ENCODE measurements at regions not wholly inside any gene's neighbourhood (a gene's known extent, or its start where the extent isn't known, plus 50 kb on each side); places are given as distances from the start of the nearest gene placed in this dataset.
A peak's percentile ranks its signal among the peaks of the same experiment; 100 is the strongest.

- intact Hi-C loops (cut with DNase I) = no loop called here
- no peak for DNase-seq (ENCODE audit: low spot score)
Measured at GRCh38 chr5:5623397-5623796, 200.9 kb downstream of the ICE1 start.

- no peak for DNase-seq (ENCODE audit: low spot score)
- intact Hi-C loops (cut with DNase I) = no loop called here
Measured at GRCh38 chr5:5622806-5623205, 200.3 kb downstream of the ICE1 start.

- intact Hi-C loops (cut with DNase I) = no loop called here
- no peak for DNase-seq (ENCODE audit: low spot score)
Measured at GRCh38 chr5:5619546-5619945, 197.1 kb downstream of the ICE1 start.

GRCh38 chr5:5617024-5617423 is 194.5 kb downstream of the ICE1 start:
- no peak for DNase-seq (ENCODE audit: low spot score)
- intact Hi-C loops (cut with DNase I) = no loop called here

- intact Hi-C loops (cut with DNase I) = no loop called here
- no peak for DNase-seq (ENCODE audit: low spot score)
Measured at GRCh38 chr5:5616247-5616895, 193.9 kb downstream of the ICE1 start.

- no peak for DNase-seq (ENCODE audit: low spot score)
- intact Hi-C loops (cut with DNase I) = no loop called here
Measured at GRCh38 chr5:5615569-5615968, 193.1 kb downstream of the ICE1 start.

- no peak for DNase-seq (ENCODE audit: low spot score)
- intact Hi-C loops (cut with DNase I) = no loop called here
Measured at GRCh38 chr5:5613261-5613990, 190.9 kb downstream of the ICE1 start.

GRCh38 chr5:5612096-5612495 is 189.6 kb downstream of the ICE1 start:
- intact Hi-C loops (cut with DNase I) = no loop called here
- no peak for DNase-seq (ENCODE audit: low spot score)

GRCh38 chr5:5609935-5610334 is 187.5 kb downstream of the ICE1 start:
- intact Hi-C loops (cut with DNase I) = no loop called here
- DNase-seq (ENCODE audit: low spot score) = no peak

- intact Hi-C loops (cut with DNase I) = no loop called here
- DNase-seq (ENCODE audit: low spot score) = no peak
Measured at GRCh38 chr5:5605170-5605764, 182.8 kb downstream of the ICE1 start.

GRCh38 chr5:5602554-5602953 is 180.1 kb downstream of the ICE1 start:
- no peak for DNase-seq (ENCODE audit: low spot score)
- intact Hi-C loops (cut with DNase I) = no loop called here

GRCh38 chr5:5598547-5599113 is 176.2 kb downstream of the ICE1 start:
- DNase-seq (ENCODE audit: low spot score) = peak; percentile 51
- intact Hi-C loops (cut with DNase I) = no loop called here

- intact Hi-C loops (cut with DNase I) = no loop called here
- DNase-seq (ENCODE audit: low spot score) = no peak
Measured at GRCh38 chr5:5593391-5593790, 170.9 kb downstream of the ICE1 start.

GRCh38 chr5:5592541-5592940 is 170.1 kb downstream of the ICE1 start:
- intact Hi-C loops (cut with DNase I) = no loop called here
- no peak for DNase-seq (ENCODE audit: low spot score)

- DNase-seq (ENCODE audit: low spot score) = no peak
- intact Hi-C loops (cut with DNase I) = no loop called here
Measured at GRCh38 chr5:5591567-5591966, 169.1 kb downstream of the ICE1 start.

GRCh38 chr5:5589857-5590256 is 167.4 kb downstream of the ICE1 start:
- DNase-seq (ENCODE audit: low spot score) = no peak
- intact Hi-C loops (cut with DNase I) = no loop called here

- intact Hi-C loops (cut with DNase I) = no loop called here
- no peak for DNase-seq (ENCODE audit: low spot score)
Measured at GRCh38 chr5:5588887-5589826, 166.7 kb downstream of the ICE1 start.

GRCh38 chr5:5588386-5588785 is 165.9 kb downstream of the ICE1 start:
- intact Hi-C loops (cut with DNase I) = no loop called here
- no peak for DNase-seq (ENCODE audit: low spot score)

GRCh38 chr5:5587474-5587873 is 165.0 kb downstream of the ICE1 start:
- no peak for DNase-seq (ENCODE audit: low spot score)
- intact Hi-C loops (cut with DNase I) = no loop called here

- intact Hi-C loops (cut with DNase I) = no loop called here
- no peak for DNase-seq (ENCODE audit: low spot score)
Measured at GRCh38 chr5:5586721-5587120, 164.2 kb downstream of the ICE1 start.

Data from posterior vena cava (tissue), 2 donors.